ENCODE measurements at regions not wholly inside any gene's neighbourhood (a gene's known extent, or its start where the extent isn't known, plus 50 kb on each side); places are given as distances from the start of the nearest gene placed in this dataset.
A peak's percentile ranks its signal among the peaks of the same experiment; 100 is the strongest.

- Histone ChIP-seq H3K27ac (ENCODE audit: low read length) (no peak overlapping the region), H3K36me3 (ENCODE audit: control insufficient read depth, insufficient read depth, low read length) (no peaks in the 10 kb centered on the region), H3K9me3 (ENCODE audit: control insufficient read depth, insufficient read depth, low read length) (no peaks in the 10 kb centered on the region), H3K4me1 (ENCODE audit: control insufficient read depth, insufficient read depth, low read length) (no peaks in the 10 kb centered on the region), H3K27me3 (ENCODE audit: control insufficient read depth, insufficient read depth, low read length) (no peaks in the 10 kb centered on the region), H3K4me3 (ENCODE audit: low read length) (no peak overlapping the region)
- WGBS (ENCODE audit: insufficient coverage), result 87% methylated on average over 11 of the region's 11 CpGs
- H3K9me3 Mint-ChIP-seq, result no peaks in the 10 kb centered on the region
- intact Hi-C loops (cut with micrococcal nuclease), result no loop called here
- no peak overlapping the region for H3K4me3 Mint-ChIP-seq
- no peaks in the 10 kb centered on the region for H3K36me3 Mint-ChIP-seq
- H3K27ac Mint-ChIP-seq, result no peak overlapping the region
- peaks cover 0 to 4% of the 10 kb centered on the region in 2 donors for H3K27me3 Mint-ChIP-seq (ENCODE audit: low read depth in 2 of 2)
- no peak for DNase-seq
- no peaks in the 10 kb centered on the region for H3K4me1 Mint-ChIP-seq
- no peak for TF ChIP-seq CTCF (IDR thresholded peaks at IDR 0.05)
- no peak for ATAC-seq
Observed at GRCh38 chr12:130018614-130019013, 114.8 kb upstream of the TMEM132D start.

GRCh38 chr12:130026608-130027176, 122.9 kb upstream of the TMEM132D start:
- peak in 1 of 3 donors; percentile 33 for ATAC-seq
- Histone ChIP-seq H3K36me3 (ENCODE audit: control insufficient read depth, insufficient read depth, low read length) (no peaks in the 10 kb centered on the region), H3K27me3 (ENCODE audit: control insufficient read depth, insufficient read depth, low read length) (no peaks in the 10 kb centered on the region), H3K4me3 (ENCODE audit: low read length) (no peak overlapping the region), H3K4me1 (ENCODE audit: control insufficient read depth, insufficient read depth, low read length) (no peaks in the 10 kb centered on the region), H3K27ac (ENCODE audit: low read length) (no peak overlapping the region), H3K9me3 (ENCODE audit: control insufficient read depth, insufficient read depth, low read length) (no peaks in the 10 kb centered on the region)
- no peaks in the 10 kb centered on the region for H3K36me3 Mint-ChIP-seq
- no peak overlapping the region for H3K4me3 Mint-ChIP-seq
- peak; percentile 40 for TF ChIP-seq CTCF (IDR thresholded peaks at IDR 0.05)
- no peak overlapping the region for H3K27ac Mint-ChIP-seq
- peaks cover 5 to 6% of the 10 kb centered on the region in 2 donors for H3K27me3 Mint-ChIP-seq (ENCODE audit: low read depth in 2 of 2)
- no peaks in the 10 kb centered on the region for H3K9me3 Mint-ChIP-seq
- 71% methylated on average over 12 of the region's 15 CpGs for WGBS (ENCODE audit: insufficient coverage)
- peak in 1 of 2 donors; percentile 49 for DNase-seq
- intact Hi-C loops (cut with micrococcal nuclease), result no loop called here
- H3K4me1 Mint-ChIP-seq, result no peaks in the 10 kb centered on the region

- H3K4me3 ChIP-seq (ENCODE audit: low read length), result no peak overlapping the region
- 33% methylated on average over 1 of the region's 1 CpG for WGBS (ENCODE audit: insufficient coverage)
- H3K27me3 ChIP-seq (ENCODE audit: control insufficient read depth, insufficient read depth, low read length), result no peaks in the 10 kb centered on the region
- DNase-seq, result no peak
- no peak for TF ChIP-seq CTCF (IDR thresholded peaks at IDR 0.05)
- no peak overlapping the region for H3K27ac ChIP-seq (ENCODE audit: low read length)
- H3K27ac Mint-ChIP-seq, result no peak overlapping the region
- no peak for ATAC-seq
- no peaks in the 10 kb centered on the region for H3K36me3 Mint-ChIP-seq
- H3K36me3 ChIP-seq (ENCODE audit: control insufficient read depth, insufficient read depth, low read length), result no peaks in the 10 kb centered on the region
- peaks cover 5 to 6% of the 10 kb centered on the region in 2 donors for H3K27me3 Mint-ChIP-seq (ENCODE audit: low read depth in 2 of 2)
- no peak overlapping the region for H3K4me3 Mint-ChIP-seq
- intact Hi-C loops (cut with micrococcal nuclease), result no loop called here
- H3K4me1 ChIP-seq (ENCODE audit: control insufficient read depth, insufficient read depth, low read length), result no peaks in the 10 kb centered on the region
- H3K4me1 Mint-ChIP-seq, result no peaks in the 10 kb centered on the region
- H3K9me3 Mint-ChIP-seq, result no peaks in the 10 kb centered on the region
- H3K9me3 ChIP-seq (ENCODE audit: control insufficient read depth, insufficient read depth, low read length), result no peaks in the 10 kb centered on the region
Observed at GRCh38 chr12:130027798-130028197, 124.0 kb upstream of the TMEM132D start.

- WGBS (ENCODE audit: insufficient coverage), result 88% methylated on average over 10 of the region's 13 CpGs
- intact Hi-C loops (cut with micrococcal nuclease), result no loop called here
- H3K9me3 ChIP-seq (ENCODE audit: control insufficient read depth, insufficient read depth, low read length), result no peaks in the 10 kb centered on the region
- Mint-ChIP-seq H3K27ac (no peak overlapping the region), H3K4me3 (no peak overlapping the region), H3K4me1 (no peaks in the 10 kb centered on the region), H3K9me3 (no peaks in the 10 kb centered on the region), H3K27me3 (ENCODE audit: low read depth in 2 of 2) (peaks cover 5 to 6% of the 10 kb centered on the region in 2 donors), H3K36me3 (no peaks in the 10 kb centered on the region)
- no peaks in the 10 kb centered on the region for H3K27me3 ChIP-seq (ENCODE audit: control insufficient read depth, insufficient read depth, low read length)
- TF ChIP-seq CTCF (IDR thresholded peaks at IDR 0.05), result no peak
- no peaks in the 10 kb centered on the region for H3K4me1 ChIP-seq (ENCODE audit: control insufficient read depth, insufficient read depth, low read length)
- no peak overlapping the region for H3K27ac ChIP-seq (ENCODE audit: low read length)
- ATAC-seq (no peak), DNase-seq (no peak)
- no peak overlapping the region for H3K4me3 ChIP-seq (ENCODE audit: low read length)
- no peaks in the 10 kb centered on the region for H3K36me3 ChIP-seq (ENCODE audit: control insufficient read depth, insufficient read depth, low read length)
Observed at GRCh38 chr12:130029151-130029550, 125.3 kb upstream of the TMEM132D start.
